Fibroblast of skin of right biceps (primary cell): ENCODE measurements at regions not wholly inside any gene's neighbourhood (a gene's known extent, or its start where the extent isn't known, plus 50 kb on each side); places are given as distances from the start of the nearest gene placed in this dataset.
"Not testable (repeated sequence)": the region's sequence is repeated elsewhere in the genome, so short reads cannot be mapped to it uniquely, and the experiment has no call there.

ENCODE experiments used
- DNase-seq: peaks from one replicate; pipeline ENCODE4 v3.0.0-alpha.2; 2013

DNA sequence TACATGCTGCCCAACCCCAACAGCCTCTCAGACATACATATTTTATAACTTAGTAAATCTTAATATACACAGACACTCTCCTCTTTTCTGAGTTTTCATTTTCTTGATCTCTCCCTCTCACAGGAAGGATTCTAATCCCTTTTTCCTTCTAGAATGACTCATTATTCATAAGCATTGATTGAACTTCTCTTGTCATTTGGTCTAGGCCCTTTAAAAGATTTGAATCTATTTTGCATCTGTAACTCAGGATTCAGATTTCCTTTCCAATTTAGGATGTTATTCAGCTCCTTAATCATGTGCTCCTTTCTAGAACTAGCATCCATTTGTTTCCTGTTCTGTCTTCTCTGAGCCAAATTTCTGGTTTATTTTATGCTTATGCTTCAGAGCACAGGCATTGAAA, 624.5 kb upstream of the SGO1 start:
- no peak for DNase-seq

DNA sequence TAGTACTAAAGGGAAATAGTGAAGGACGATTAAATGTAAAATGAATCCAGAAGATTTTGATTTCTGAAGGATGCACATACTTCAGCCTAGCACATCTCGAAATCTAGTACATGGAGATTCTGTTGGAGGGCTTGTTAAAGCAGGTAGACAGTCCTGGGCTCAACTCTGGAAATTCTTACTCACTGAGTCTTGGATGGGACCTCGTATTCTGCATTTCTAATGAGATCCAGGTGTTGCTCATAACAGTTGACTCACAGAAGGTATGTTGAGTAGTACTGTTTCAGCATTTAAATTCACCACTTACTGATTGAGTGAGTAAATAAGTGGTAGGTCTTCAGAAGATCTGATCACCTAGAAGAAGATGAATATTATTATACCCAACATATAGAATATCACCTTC, 623.4 kb upstream of the SGO1 start:
- no peak for DNase-seq

DNA sequence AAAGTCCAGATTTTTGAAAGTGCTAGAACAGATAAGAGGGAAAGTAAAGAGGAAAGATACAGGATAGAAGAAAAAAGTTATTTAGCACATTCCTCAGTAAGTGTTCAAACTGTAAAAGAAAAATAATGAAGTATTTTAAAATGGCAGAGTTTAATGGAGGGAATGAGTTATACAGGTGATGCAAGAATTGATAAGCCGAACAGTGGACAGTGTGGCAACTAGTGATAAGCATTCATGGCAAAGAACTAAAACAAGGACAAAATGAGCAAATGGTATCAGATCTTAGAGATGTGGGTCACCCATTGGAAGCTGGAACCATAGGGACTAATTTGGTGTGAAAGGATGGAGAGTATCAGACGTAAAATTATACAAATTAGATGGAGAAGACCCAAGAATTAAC, 622.9 kb upstream of the SGO1 start:
- no peak for DNase-seq

DNA sequence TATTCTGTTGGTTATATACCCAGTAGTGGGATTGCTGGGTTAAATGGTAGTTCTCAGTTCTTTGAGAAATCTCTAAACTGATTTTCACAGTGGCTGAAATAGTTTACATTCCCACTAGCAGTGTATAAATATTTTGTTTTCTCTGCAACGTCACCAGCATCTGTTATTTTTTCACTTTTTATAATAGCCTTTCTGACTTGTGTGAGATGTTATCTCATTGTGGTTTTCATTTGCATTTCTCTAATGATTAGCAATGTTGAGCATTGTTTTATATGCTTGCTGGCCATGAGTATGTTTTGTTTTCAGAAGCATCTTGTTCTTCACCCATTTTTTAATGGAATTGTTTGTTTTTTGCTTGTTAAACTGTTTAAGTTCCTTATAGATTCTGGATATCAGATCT, 612.7 kb upstream of the SGO1 start:
- DNase-seq: no peak

DNA sequence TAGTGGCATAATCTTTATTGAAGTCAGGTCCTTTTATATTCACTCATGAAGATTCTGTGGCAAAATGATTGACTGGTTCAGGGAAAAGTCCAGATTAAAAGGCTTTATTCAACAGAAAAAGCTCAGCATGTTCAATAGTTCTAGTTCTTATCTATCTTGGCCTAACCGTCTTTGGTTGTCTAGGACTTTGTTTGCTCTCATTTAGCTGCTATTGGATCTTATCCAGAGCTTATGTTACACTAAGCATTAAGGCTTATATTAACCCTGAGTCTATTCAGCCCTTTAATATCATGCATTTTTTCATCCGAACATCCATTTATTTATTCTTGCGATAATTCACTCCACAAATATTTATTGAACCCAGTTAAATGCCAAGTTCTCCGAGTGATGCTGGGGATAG, 601.0 kb upstream of the SGO1 start:
- DNase-seq: no peak

DNA sequence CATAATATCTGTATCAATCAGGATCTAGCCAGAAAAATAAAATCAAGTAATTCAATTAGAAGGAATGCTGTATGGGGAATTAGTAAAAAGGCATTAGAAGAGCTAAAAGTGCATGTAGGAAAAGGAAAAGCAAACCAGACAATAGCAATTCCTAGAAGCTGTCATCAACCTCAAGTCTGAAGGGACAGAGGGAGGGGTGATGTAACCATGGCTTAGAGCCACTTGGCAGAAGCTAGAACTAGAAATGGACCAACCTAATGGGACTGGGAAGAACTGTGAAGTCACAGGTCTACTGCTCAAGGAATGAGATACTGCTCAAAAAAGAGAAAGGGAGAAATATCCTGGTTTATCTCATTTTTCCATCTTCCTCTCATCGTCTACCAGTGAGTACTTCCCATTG, 590.7 kb upstream of the SGO1 start:
- DNase-seq: no peak

DNA sequence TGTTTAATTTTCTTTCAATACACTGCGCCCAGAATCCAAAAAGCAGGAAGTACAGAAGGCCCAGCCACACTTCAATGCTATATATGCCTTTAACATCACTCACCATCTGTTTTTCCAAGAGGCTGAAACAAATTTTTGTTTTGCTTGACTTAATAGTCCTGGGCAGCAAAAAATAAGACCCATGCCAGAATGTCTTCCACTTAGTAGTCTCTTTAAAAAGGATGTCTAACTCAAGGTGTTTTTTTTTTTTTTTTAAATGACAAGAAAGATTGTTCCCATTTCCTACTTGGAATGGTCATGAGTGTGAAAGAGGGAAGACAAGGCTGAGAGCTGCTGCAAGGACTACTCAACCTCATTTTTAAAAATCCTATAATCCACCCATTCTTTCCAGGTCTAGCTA, 590.3 kb upstream of the SGO1 start:
- DNase-seq: no peak

DNA sequence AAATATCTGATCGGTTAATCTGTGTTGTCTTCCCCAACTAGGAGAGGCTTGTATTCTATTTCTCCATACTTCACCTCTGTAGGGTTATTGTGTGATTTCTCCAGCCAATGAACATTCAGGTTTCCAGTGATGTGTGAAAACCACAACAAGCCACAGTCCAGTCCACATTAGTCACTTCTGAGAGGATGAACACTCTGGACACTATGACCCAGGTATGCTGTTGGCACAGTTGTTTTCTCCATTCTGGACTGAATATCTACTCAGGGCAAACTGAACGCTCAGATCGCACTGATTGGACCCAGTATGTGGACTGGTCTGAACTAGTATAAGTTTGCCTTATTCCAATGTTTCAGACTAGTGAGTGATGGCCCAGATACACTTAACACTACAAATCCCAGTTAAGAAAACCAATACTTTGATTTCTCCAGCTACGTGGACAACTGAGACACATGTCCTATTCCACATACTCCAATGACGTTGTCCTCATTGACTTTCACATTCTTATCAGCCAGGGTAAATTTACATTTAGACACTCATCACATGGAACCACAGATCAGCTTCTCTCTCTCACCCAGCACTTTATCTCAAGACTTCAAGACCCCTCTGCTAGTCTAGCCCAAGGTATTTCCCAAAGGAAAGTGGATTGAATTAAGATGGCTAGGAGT, 587.4 kb upstream of the SGO1 start:
- DNase-seq: no peak

DNA sequence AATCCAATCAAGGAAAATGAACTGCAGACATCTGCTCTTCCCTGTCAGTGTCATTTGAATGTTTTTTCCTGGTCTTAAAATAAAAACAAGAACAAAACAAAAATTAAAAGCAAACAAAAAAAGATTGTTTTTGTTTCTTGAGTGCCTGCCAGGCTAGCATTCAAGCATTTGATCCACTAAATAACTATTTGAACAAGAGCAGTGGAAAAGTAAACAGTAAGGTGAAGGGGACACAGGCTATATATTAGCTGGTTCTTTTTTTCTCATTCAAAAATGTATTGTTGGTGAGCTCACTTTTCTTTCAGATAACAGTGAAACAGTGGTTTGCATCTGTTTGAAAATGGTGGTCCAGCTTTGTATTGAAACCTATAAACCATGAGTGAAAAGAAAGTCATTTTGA, 586.9 kb upstream of the SGO1 start:
- DNase-seq: no peak

DNA sequence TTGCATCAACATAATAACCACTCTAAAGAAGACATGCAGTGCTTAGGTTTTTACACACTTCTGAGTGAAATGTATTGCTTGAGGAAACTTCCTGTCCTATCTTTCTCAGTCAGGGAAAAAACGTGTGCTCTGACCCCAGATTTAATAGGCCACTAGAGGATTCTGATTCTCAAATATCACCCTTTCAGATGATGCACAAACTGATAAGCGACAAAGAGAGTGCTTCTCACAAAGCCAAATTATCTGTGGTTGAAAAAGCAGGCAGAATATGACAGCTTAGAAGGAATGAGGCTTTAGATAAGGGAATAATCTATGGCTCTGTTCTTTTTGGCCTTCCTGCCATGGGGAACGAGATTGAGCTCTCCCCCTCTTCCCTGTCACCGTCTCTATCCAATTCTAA, 583.4 kb upstream of the SGO1 start:
- DNase-seq: no peak

DNA sequence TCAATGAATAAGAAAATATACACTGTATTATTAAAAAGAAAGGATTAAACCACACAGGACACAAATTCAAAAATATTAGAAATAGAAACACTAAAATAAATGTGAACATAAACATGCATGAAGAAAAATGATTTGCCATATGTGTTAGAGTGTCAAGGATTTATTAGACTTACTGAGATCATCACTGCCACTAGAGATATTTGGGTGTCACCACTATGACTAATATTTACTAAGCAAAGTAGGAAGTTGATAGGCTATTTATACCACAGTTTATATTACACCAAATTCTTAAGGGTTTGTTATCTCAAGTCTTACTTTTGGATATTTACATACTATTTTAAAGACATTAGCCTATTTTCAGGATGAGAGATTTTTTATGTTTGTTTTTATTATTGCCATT, 575.0 kb upstream of the SGO1 start:
- peak; percentile 28 for DNase-seq

DNA sequence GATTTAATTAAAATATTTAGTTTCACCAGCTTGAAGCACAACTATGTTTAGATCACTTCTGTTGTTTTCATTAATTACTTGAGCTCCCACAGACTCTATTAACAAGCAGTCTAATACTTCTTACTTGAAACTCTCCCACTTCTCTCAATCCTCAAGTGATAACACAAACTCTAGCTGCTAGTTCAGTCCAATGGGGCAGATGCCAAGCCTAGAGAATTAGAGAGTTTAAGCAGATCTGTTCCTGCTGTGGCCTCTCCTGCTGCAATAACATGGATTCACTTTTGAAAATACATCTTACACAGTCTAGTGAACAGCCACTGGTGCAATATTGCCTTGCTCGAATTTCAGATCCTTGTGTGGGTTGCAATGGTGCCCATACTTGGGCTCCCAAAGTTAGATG, 566.4 kb upstream of the SGO1 start:
- DNase-seq: no peak

DNA sequence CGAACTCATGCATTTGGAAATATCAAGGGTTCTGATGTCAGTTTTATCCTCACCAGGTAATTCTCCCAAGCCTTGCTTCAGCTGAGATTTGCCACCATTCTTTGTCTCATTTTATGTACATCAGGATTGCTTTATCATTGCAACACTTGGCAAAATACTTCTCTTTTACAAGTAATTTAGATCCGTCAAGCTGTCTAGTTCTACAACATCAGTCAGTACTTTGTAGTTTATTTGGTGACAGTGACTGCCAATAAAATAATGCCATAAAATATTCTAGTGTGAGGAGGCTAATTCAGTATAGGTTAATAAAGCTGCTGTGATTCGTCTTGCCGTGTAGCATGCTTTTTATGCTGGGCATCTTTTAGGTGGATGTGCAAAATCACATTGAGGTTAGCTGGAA, 565.3 kb upstream of the SGO1 start:
- DNase-seq: no peak

DNA sequence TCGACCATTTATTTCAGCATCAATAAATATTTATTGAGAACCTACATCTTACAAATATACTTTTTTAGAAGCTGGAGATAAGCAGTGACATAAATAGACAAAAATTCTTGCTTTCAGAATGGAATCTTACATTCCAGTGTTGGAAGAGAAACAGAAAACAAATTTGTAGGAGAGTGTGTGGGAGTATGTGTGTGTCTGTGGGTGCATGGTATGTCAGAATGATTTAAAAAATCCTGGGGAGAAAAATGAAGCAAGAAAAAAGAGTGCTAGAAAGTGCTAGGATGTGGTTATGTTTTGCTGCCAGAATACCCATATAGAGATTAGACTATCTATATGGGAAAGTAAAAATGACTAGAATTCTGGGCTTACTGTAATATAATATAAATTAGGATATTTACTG, 561.7 kb upstream of the SGO1 start:
- peak; percentile 62 for DNase-seq

DNA sequence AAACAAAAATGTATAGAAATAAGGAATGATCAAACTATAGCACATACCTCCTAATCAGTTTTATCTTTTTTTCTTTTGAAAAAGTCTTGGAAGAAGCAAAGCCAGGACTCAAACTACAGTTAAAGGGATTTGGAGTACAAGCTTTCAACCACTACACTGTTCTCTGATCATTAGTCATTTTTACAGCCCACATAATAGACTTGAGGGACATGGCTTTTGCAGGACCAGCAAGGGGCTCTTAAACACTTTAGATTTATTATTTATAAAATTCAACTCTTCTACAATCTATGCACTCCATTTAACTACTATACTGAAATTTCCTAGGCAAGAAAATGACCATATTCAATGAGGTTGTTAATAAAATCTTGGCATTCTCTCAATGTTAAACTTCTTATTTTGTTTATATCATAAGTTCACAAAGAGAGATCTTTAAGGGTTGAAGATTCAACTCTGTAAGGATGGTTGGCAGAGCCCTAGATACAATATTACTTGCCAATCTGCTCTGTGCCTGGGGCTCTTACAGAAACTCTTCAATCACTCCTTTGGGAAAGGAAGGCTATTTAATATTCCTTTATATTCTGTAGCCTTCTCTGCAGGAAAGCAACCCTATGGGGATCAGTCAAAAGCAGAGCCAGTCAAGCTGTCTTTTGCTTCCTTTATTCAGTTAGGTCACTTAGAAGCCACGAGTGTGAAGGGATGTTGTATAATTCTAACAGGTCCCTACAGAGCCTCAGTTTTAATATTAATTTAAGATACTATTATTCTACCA, 557.7 kb upstream of the SGO1 start:
- DNase-seq: no peak

DNA sequence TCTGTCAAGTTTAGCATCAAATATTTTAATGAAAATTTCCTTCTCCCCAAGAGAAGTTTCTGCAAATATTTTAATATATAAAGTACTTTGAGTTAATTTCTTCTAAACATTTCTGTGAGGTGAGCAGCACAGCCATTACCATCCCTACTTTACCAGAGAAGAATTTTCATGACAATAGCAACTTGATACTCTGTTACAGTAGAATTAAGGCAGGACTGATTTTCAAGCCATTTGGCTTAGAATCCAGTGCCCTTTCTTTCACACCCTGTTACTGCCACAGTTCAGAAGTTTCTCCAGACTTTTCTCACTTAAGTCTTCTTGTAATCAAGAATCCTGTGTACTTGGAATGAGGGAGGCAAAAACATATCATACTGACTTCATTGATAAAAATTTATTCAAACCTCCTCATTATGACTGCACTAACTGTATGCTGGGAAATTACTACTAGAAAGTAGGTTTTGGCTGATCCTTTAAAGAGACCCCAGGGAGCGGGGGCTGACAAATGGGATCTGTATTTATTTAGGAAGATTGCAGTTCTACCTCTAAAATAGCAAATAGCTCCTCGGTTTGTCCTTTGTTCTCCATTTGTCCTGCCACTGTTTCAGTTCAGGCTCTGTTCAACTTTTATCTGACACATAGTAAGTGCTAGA, 557.0 kb upstream of the SGO1 start:
- no peak for DNase-seq

DNA sequence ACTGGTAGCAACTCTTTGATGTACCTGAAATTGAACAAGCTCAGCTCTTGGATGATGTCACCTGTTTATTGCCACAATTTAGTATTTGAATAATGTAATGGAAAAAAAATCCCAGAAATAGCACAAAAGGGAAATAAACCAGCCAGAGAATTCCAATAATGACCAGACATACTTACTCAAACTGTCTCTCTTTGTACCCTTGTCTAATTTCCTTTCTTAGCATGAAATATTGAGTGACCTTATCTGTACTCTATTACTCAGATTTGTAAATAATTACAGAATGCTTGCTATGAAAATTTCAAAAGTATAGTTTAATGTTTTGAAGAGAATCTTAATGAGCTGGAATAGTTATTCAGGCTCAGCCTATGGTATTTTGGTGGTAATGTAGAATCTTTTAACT, 555.4 kb upstream of the SGO1 start:
- peak; percentile 1 for DNase-seq

DNA sequence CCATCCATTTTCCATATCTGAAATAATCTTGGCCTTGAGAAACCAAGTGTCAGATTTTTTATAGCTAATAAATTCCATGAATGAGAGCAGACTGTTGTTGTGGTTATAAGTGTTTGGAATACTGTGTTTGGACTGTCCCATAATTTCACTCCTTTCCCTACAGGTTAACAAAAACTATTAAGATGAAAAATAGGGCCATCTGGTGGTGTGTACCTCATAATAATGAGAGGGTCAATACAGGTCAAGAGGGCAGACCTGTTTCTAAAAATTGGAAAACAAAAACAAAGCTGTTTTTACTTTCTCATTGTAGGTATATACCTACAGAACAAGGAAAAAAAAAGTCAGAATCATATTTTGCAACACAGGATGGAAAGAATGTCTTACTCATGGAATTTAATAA, 553.8 kb upstream of the SGO1 start:
- no peak for DNase-seq

DNA sequence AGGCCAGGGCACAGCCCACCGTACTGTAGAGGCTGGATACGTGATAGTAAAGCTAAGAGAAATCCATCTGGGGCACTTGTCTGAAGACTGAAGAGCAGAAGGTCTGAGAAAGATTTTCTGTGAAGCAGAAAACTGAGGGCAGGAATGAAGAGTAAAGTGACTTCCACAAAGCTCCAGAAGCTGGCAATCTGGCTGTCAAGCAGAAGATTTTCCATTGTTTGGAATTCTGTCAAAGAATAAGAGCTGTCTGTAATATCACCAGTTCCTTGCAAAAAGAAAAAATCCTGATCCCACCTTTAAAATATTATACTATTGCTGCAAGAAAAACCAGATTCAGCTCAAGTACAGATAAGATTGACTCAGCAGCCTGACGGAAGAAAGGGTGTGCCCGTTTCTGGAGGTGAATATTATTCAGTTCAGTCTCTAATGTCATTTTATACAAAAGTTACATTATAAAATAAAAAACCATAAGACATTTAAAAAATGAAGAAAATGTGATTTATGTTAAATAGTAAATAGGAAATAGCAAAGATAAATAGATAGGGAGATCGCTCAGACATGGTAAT, 550.4 kb upstream of the SGO1 start:
- no peak for DNase-seq

DNA sequence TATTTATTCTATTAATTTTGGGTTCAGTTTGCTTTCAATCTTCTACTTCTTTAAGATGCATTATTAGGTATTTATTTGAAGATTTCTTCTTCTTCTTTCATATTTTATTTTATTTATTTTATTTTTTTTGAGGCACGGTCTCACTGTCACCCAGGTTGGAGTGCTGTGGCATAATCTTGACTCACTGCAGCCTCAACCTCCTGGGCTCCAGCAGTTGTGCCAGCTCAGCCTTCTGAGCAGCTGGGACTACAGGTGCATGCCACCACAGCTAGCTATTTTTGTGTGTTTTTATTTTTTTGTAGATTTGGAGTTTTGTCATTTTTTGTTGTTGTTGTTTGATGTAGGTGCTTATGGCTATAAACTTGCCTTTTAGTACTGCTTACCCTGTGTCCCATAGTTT, 543.2 kb upstream of the SGO1 start:
- DNase-seq: no peak

DNA sequence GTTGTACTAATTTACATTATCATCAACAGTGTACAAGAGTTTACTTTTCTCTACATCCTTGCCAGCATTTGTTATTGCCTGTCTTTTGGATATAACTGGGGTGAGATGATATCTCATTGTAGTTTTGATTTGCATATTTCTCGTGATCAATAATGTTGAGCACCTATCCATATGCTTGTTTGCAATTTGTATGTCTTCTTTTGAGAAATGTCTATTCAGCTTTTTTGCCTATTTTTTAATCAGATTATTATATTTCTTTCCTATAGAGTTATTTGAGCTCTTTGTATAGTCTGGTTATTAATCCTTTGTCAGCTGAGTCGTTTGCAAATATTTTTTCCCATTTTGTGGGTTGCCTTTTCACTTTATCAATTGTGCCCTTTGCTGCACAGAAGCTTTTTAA, 540.8 kb upstream of the SGO1 start:
- DNase-seq: no peak

DNA sequence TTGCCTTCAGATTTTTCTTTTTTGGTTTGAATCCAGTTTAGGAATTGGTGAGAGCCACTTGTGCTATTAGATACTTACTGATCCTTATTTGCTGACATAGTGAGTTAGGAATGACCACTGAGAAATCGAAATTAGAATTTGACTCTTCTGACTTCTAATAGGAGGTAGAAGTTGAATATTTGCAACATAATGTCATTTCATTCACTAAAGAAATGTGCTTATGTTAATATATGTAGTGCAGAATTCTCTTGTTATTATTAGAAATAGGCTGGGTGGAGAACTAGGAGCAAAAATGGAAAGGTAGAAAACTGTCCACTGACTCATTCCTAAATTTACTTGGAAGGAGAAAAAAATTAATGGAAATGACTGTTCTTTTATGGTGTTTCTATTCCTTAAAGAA, 538.2 kb upstream of the SGO1 start:
- no peak for DNase-seq

DNA sequence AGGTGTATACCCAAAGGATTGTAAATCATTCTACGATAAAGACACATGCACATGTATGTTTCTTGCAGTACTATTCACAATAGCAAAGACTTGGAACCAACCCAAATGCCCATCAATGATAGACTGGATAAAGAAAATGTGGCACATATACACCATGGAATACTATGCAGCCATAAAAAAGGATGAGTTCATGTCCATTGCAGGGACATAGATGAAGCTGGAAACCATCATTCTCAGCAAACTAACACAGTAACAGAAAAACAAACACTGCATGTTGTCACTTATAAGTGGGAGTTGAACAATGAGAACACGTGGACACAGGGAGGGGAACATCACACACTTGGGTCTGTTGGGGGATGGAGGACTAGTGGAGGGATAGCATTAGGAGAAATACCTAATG, 530.4 kb upstream of the SGO1 start:
- not testable (repeated sequence) for DNase-seq

DNA sequence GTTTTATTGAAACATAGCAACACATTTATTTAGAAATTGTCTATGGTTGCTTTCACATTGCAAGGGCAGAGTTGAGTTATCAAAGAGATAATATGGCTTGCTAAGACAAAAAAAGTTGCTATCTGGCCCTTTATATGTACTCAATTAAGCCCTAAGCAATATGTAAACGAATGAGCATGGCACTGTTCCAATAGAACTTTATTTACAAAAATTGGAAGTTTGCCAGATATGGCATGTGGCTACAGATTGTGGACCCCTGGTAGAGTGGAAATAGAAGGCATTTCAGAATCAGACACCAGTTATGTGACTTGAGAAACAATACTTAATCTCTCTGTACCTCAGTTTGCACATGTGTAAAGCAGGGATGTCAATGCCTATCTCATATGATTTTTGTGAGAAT, 515.6 kb upstream of the SGO1 start:
- DNase-seq: no peak
